ENCODE measurements at regions not wholly inside any gene's neighbourhood (a gene's known extent, or its start where the extent isn't known, plus 50 kb on each side); places are given as distances from the start of the nearest gene placed in this dataset.
"Not testable (repeated sequence)": the region's sequence is repeated elsewhere in the genome, so short reads cannot be mapped to it uniquely, and the experiment has no call there.

DNA sequence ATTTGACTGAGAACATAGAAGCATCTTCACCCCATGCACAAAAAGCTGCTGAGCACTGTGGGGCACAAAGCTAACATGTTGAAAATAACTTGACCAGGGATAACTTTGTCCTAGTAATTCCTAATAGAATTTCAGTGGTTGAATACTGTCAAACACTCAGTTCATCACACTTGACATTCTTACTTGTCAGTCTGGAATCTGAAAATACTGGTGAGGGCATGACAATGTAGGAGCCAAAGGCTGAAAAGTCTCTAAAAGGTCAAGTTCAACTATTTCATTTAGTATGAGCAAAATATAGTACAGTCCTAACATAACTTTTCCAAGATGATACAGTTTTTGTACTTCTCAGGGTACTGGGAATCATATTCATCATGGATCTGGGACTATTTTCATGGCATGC lies 504.4 kb upstream of the LMO3 start:
- DNase-seq (ENCODE audit: low read depth, low spot score), result no peak

GRCh38 chr12:17108877-17109541 lies 503.0 kb upstream of the LMO3 start:
- DNase-seq (ENCODE audit: low read depth, low spot score), result no peak

- no peak for DNase-seq (ENCODE audit: low read depth, low spot score)
These were observed 498.8 kb upstream of the LMO3 start for GRCh38 chr12:17104801-17105200.

- no peak for DNase-seq (ENCODE audit: low read depth, low spot score)
These were observed 491.7 kb upstream of the LMO3 start for GRCh38 chr12:17097674-17098073.

DNA sequence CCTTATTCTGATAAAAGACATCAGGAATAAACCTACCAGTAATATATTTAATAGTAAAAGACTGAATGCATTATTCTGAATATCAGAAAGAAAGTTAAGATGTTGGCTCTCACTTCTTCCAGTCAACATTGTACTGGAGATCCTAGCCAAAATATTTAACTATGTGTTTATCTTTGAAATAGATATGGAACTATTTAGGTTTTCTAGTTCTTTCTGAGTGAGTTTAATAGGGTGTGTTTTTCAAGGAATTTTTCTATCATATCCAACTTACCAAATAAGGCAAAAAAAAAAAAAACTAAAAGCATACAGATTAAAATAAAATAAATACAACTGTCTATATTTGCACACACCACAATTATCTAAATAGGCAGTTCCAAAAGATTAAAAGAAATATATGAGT lies 478.9 kb upstream of the LMO3 start:
- DNase-seq (ENCODE audit: low read depth, low spot score), result no peak

DNA sequence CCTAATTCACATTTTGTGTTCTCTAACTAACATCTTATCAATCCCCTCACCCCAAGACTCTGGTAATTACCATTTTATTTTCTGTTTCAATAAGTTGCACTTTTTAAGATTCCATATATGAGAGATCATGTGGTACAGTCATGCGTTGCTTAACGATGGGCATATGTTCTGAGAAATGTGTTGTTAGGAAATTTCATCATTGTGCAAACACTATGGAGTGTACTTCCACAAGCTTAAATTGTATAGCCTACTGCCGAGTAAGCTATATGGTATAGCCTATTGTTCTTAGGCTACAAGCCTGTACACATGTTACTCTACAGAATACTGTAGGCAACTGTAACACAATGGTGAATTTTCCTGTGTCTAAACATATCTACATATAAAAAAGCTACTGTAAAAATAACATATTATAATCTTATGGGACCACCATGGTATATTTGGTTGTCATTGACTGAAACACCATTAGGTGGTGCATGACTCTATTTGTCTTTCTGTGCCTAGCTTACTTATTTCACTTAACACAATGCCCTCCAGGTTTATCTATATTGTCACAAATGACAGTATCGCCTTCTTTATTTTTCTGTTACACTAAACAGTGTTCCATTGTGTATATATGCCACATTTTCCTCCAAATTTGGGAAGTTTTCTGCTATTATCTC lies 473.4 kb upstream of the LMO3 start:
- no peak for DNase-seq (ENCODE audit: low read depth, low spot score)

DNA sequence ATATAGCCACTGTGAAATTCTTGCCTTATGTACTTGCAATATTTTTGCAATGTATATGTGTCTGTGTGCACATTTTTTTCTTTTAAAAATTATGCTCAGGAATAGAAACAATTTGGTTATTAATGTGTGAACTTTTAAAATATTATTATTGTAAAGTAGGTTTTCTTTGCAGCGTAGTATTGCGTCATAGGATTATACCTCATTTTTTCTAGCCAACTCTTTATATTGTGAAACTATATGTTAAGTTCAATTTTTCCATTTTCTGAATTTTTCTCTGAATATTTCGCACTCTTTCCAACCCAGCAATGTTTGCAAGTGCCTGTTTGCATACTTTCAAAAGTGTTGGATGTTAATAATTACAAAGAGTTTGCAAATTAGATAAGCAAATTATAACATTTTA lies 471.6 kb upstream of the LMO3 start:
- DNase-seq (ENCODE audit: low read depth, low spot score), result no peak

GRCh38 chr12:17076811-17077210 lies 470.8 kb upstream of the LMO3 start:
- no peak for DNase-seq (ENCODE audit: low read depth, low spot score)

- no peak for DNase-seq (ENCODE audit: low read depth, low spot score)
These were observed 470.2 kb upstream of the LMO3 start for GRCh38 chr12:17076028-17076744.

DNA sequence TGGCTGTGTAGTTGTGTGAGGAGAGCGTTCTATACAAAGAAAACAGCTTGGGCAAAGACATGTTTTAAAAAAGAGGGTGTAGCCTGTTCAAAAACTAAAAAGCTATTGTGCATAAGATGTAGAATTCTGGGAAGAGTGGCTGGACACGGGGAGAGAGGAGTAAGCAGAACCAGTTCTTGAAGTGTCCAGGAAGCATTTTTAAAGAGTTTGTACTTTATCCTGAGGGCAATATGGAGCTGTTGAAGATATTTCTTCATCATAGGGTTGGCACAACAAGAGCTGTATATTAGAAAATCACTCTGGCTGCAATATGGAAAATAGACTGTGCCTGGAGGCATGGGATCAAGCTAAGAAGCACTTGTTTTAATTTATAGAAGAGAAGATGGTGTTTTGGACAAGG lies 458.9 kb upstream of the LMO3 start:
- no peak for DNase-seq (ENCODE audit: low read depth, low spot score)

DNA sequence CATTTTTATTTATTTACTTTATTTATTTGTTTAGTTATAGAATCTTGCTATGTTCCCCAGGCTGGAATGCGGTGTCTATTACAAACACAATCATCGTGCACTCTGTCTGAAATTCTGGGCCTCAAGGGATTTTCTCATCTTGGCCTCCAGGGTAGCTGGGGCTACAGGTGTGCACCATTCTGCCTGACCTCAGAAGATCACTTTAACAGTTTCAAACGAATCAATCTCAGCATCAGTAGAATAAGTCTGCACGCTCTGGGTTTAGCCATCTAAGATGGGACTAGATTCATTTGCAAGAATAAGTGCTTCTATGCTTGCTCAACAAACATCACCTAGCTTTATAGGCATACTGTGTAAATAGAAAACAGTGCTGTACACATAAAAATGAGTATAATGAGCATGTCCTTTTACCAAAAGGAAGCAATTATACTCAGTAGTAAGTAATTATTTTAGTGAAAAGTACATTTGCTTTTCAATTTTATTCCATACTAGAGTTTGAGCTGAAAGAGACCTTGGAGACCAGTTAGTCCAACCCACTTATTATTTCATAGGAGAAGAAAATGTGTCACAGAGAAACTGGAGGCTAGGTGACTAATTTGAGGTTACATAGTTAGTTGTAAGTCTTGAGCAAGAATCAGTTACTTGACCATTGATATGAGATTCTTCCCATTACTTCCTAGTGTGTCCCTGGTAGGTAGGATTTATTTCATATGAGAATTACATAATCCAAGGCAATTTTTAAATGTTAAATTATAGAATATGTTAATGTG lies 456.5 kb upstream of the LMO3 start:
- no peak for DNase-seq (ENCODE audit: low read depth, low spot score)

DNA sequence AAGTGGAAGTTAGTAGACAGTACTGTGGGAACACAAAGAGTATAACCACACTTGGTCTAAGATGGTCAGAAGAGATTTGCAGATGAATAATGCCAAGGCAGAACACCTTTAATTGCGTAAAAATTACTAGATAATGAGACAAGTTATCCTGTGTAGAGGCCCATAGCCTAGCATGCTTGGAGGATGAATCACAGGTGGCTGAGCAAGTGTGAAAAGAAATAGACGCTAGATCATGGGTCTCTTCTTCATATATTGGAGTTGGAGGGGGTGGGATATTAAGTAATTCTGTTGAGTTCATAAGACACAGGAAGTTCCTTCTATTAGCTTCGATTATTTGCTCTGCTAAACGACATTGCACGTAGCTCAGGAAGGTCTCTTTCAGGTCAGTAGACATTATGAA lies 454.3 kb upstream of the LMO3 start:
- no peak for DNase-seq (ENCODE audit: low read depth, low spot score)

GRCh38 chr12:17056546-17056945 lies 450.6 kb upstream of the LMO3 start:
- no peak for DNase-seq (ENCODE audit: low read depth, low spot score)

GRCh38 chr12:17038923-17039322 lies 433.0 kb upstream of the LMO3 start:
- no peak for DNase-seq (ENCODE audit: low read depth, low spot score)

GRCh38 chr12:17035372-17035771 lies 429.4 kb upstream of the LMO3 start:
- DNase-seq (ENCODE audit: low read depth, low spot score), result no peak

- no peak for DNase-seq (ENCODE audit: low read depth, low spot score)
These were observed 424.4 kb upstream of the LMO3 start for GRCh38 chr12:17030338-17030737.

DNA sequence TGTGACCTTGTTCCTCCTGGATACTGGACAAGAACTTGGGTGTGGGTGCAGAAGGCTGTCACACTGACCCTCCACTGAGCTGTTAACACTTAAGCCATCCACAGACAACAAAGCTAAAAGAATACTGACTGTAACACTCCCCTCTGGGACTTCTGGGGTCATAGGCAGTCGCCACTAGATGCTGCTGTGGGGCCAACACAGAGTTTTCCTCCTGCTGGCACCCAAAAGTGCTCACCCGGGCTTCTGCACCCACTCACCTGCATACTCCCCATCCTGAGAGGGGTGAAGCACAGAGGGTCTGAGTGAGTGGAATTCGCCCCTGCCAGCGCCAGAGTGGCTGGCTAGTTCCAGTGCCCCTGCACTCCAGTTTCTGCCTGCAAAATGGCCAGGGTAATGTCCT lies 422.4 kb upstream of the LMO3 start:
- DNase-seq (ENCODE audit: low read depth, low spot score), result no peak

DNA sequence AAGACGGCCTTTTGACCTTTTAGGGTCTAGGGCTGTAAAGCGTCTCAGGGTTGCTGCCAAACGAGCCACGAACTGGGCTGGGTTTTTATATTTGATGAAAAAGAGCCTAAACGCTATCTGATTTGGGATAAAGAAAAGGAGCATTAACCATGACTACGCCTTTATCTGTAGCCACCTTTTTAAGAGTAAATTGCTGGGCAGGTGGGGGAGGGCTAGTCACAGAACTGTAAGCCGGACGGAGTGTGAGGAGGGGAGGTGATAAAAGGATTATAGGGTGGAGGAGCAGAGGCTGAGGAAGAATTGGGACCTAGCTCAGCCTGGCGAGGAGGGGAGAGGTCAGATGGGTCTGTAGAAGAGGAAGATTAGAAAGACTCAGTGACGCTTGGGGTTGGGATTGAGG lies 419.5 kb upstream of the LMO3 start:
- not testable (repeated sequence) for DNase-seq (ENCODE audit: low read depth, low spot score)

GRCh38 chr12:17020765-17021164 lies 414.8 kb upstream of the LMO3 start:
- DNase-seq (ENCODE audit: low read depth, low spot score), result no peak

- DNase-seq (ENCODE audit: low read depth, low spot score), result no peak
These were observed 411.4 kb upstream of the LMO3 start for GRCh38 chr12:17017402-17017801.

- no peak for DNase-seq (ENCODE audit: low read depth, low spot score)
These were observed 410.3 kb upstream of the LMO3 start for GRCh38 chr12:17016116-17016864.
